ENCODE measurements at regions not wholly inside any gene's neighbourhood (a gene's known extent, or its start where the extent isn't known, plus 50 kb on each side); places are given as distances from the start of the nearest gene placed in this dataset.

GRCh38 chr4:97185233-97185632 lies 958.0 kb downstream of the STPG2 start:
- Histone ChIP-seq H3K4me1 (no peaks in the 10 kb centered on the region), H3K36me3 (no peaks in the 10 kb centered on the region), H3K27ac (no peak overlapping the region), H3K9me3 (no peaks in the 10 kb centered on the region), H3K27me3 (no peaks in the 10 kb centered on the region), H3K4me3 (no peak overlapping the region)
- TF ChIP-seq, protein P1, sequence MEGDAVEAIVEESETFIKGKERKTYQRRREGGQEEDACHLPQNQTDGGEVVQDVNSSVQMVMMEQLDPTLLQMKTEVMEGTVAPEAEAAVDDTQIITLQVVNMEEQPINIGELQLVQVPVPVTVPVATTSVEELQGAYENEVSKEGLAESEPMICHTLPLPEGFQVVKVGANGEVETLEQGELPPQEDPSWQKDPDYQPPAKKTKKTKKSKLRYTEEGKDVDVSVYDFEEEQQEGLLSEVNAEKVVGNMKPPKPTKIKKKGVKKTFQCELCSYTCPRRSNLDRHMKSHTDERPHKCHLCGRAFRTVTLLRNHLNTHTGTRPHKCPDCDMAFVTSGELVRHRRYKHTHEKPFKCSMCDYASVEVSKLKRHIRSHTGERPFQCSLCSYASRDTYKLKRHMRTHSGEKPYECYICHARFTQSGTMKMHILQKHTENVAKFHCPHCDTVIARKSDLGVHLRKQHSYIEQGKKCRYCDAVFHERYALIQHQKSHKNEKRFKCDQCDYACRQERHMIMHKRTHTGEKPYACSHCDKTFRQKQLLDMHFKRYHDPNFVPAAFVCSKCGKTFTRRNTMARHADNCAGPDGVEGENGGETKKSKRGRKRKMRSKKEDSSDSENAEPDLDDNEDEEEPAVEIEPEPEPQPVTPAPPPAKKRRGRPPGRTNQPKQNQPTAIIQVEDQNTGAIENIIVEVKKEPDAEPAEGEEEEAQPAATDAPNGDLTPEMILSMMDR (IDR thresholded peaks at IDR 0.05) = no peak
- no peak for TF ChIP-seq POLR2A (IDR thresholded peaks at IDR 0.05)
- DNase-seq = no peak
- intact Hi-C loops (cut with DNase I; ENCODE audit: low total_unique reads) = no loop called here

- intact Hi-C loops (cut with DNase I; ENCODE audit: low total_unique reads) = no loop called here
- no peaks in the 10 kb centered on the region for H3K36me3 ChIP-seq
- DNase-seq = no peak
- no peaks in the 10 kb centered on the region for H3K4me1 ChIP-seq
- no peak overlapping the region for H3K27ac ChIP-seq
- TF ChIP-seq, protein P1 (IDR thresholded peaks at IDR 0.05) = no peak
- no peak for TF ChIP-seq POLR2A (IDR thresholded peaks at IDR 0.05)
- H3K27me3 ChIP-seq = no peaks in the 10 kb centered on the region
- H3K9me3 ChIP-seq = no peaks in the 10 kb centered on the region
- H3K4me3 ChIP-seq = no peak overlapping the region
Measured at GRCh38 chr4:97197106-97197505, 946.2 kb downstream of the STPG2 start.

DNA sequence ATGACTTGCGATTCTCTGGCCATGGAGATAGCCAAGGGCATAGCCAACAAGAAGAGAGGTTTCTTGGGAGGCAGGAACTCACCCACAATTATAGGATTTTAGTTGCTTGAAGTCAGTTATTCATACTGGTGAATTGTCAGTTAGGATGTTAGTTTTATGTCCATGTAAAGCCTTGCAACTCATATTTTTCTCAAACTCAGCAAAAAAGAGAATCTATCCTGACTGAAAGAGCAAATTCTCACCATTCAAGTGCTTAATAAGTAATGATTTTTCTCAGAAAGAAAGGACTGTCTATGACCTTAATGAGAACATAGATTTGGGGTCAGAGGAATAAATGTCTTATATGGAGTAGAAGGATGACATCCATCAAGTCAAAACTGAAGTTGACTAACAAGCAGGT lies 934.5 kb downstream of the STPG2 start:
- no peaks in the 10 kb centered on the region for H3K9me3 ChIP-seq
- H3K36me3 ChIP-seq = no peaks in the 10 kb centered on the region
- intact Hi-C loops (cut with DNase I; ENCODE audit: low total_unique reads) = no loop called here
- H3K27ac ChIP-seq = no peak overlapping the region
- TF ChIP-seq POLR2A (IDR thresholded peaks at IDR 0.05) = no peak
- TF ChIP-seq, protein P1 (IDR thresholded peaks at IDR 0.05) = no peak
- no peak for DNase-seq
- H3K27me3 ChIP-seq = no peaks in the 10 kb centered on the region
- H3K4me3 ChIP-seq = no peak overlapping the region
- no peaks in the 10 kb centered on the region for H3K4me1 ChIP-seq

GRCh38 chr4:97215409-97215941 lies 927.8 kb downstream of the STPG2 start:
- no peak overlapping the region for H3K27ac ChIP-seq
- no peaks in the 10 kb centered on the region for H3K4me1 ChIP-seq
- intact Hi-C loops (cut with DNase I; ENCODE audit: low total_unique reads) = no loop called here
- H3K4me3 ChIP-seq = no peak overlapping the region
- H3K27me3 ChIP-seq = no peaks in the 10 kb centered on the region
- no peak for TF ChIP-seq POLR2A (IDR thresholded peaks at IDR 0.05)
- TF ChIP-seq, protein P1 (IDR thresholded peaks at IDR 0.05) = no peak
- DNase-seq = no peak
- no peaks in the 10 kb centered on the region for H3K36me3 ChIP-seq
- no peaks in the 10 kb centered on the region for H3K9me3 ChIP-seq

- Histone ChIP-seq H3K4me1 (no peaks in the 10 kb centered on the region), H3K9me3 (no peaks in the 10 kb centered on the region), H3K36me3 (no peaks in the 10 kb centered on the region), H3K27ac (no peak overlapping the region), H3K4me3 (no peak overlapping the region), H3K27me3 (no peaks in the 10 kb centered on the region)
- TF ChIP-seq POLR2A (IDR thresholded peaks at IDR 0.05) = no peak
- TF ChIP-seq, protein P1 (IDR thresholded peaks at IDR 0.05) = no peak
- no peak for DNase-seq
- intact Hi-C loops (cut with DNase I; ENCODE audit: low total_unique reads) = no loop called here
Measured at GRCh38 chr4:97216046-97216445, 927.2 kb downstream of the STPG2 start.
